ENCODE measurements at regions not wholly inside any gene's neighbourhood (a gene's known extent, or its start where the extent isn't known, plus 50 kb on each side); places are given as distances from the start of the nearest gene placed in this dataset.

DNA sequence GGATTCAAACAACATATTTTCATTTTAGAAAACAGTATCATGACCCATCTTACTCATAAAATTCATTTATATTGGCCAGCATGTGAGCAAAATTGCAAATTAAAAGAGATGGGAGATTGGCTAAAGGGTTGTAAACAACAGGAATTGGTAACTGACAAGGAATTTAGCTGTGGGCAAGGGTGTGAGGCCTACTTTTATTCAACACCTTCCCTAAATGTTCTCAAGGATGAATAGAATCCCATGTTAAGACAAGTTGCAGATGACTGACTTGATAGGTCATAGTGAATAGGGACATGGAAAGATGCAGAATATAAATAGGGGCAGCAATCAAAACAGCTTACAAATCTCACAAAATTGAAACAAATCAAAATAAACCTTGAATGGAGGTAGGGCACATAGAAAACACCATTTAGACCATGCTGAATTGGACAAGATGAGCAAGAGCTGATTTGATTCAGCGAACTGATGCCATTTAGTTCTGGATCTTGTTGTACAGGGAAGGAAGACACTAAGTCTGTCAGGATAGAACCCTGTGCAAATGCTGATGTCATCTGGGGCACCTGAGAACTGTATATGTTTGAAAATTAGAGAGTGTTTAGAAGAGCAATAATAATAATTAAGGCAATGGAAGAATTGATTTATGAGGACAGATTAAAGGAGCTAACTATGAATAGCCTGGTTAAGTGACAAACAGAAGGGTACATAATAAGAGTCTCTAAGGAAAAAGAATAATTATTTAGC, 509.7 kb downstream of the ZEB2 start:
- TF ChIP-seq POLR2A (IDR thresholded peaks at IDR 0.05; ENCODE audit: low read length): no peak
- no peak for TF ChIP-seq GATA1 (IDR thresholded peaks at IDR 0.05; ENCODE audit: low read depth, low read length)

Measured in erythroblast (primary cell).